Uterus (tissue), 3 donors: ENCODE measurements at regions not wholly inside any gene's neighbourhood (a gene's known extent, or its start where the extent isn't known, plus 50 kb on each side); places are given as distances from the start of the nearest gene placed in this dataset.

ENCODE experiments used
- DNase-seq, 2 donors: peaks; one replicate each; pipeline ENCODE4 v3.0.0-alpha.2; 2019 to 2020
- H3K27ac ChIP-seq, 2 donors: fragments of 200-600 bp; sonication (generic); 1 replicate in 1 of 2; 2 replicates in 1 of 2; pipeline ENCODE4 v1.5.1; 2016 to 2018
- H3K27me3 ChIP-seq, 2 donors: fragments of 200-600 bp; sonication (generic); one replicate each; pipeline ENCODE4 v1.5.1; 2018 to 2019; ENCODE audit warnings: control low read depth in 1 of 2
- H3K36me3 ChIP-seq, 2 donors: fragments of 200-600 bp; sonication (generic); one replicate each; pipeline ENCODE4 v1.5.1; 2019; ENCODE audit warnings: control low read depth in 1 of 2
- H3K4me1 ChIP-seq, 2 donors: fragments of 200-600 bp; sonication (generic); one replicate each; pipeline ENCODE4 v1.5.1; 2018 to 2019; ENCODE audit warnings: control low read depth in 1 of 2
- H3K4me3 ChIP-seq, 2 donors: fragments of 200-600 bp; sonication (generic); 1 replicate in 1 of 2; 2 replicates in 1 of 2; pipeline ENCODE4 v1.5.1; 2018 to 2019; ENCODE audit warnings: mild to moderate bottlenecking in 1 of 2
- H3K9me3 ChIP-seq, 2 donors: fragments of 200-600 bp; sonication (generic); one replicate each; pipeline ENCODE4 v1.5.1; 2019; ENCODE audit warnings: control low read depth in 1 of 2
- CTCF ChIP-seq, 4 experiments: fragments of 200-600 bp in 2 of 4; fragments of 450-650 bp in 2 of 4; sonication (generic) in 2 of 4; IDR thresholded peaks; one replicate each; pipeline ENCODE4 v1.5.1; 2016 to 2019; ENCODE audit warnings: antibody characterized with exemption in 4 of 4, mild to moderate bottlenecking in 2 of 4, moderate library complexity in 1 of 4
- POLR2A ChIP-seq, 2 donors: fragments of 450-650 bp; IDR thresholded peaks; one replicate each; pipeline ENCODE4 v1.6.1; 2016; ENCODE audit warnings: antibody characterized with exemption in 2 of 2, mild to moderate bottlenecking in 1 of 2, moderate library complexity in 1 of 2
- intact Hi-C: fragments of 100-400 bp; cut with DNase I; formaldehyde crosslinking; loops from one replicate; pipeline ENCODE4 v1.15.1; 2023; ENCODE audit warnings: low total_unique reads
- donor health status: DM: yes; HTN: yes; CAD: no.

GRCh38 chr13:95456815-95457214 is 95.7 kb upstream of the CLDN10 start:
- no peak overlapping the region for H3K4me3 ChIP-seq
- DNase-seq, result no peak
- TF ChIP-seq POLR2A (IDR thresholded peaks at IDR 0.05) (no peak), CTCF (IDR thresholded peaks at IDR 0.05) (no peak)
- intact Hi-C loops, result no loop called here
- no peak overlapping the region for H3K27ac ChIP-seq
- no peaks in the 10 kb centered on the region for H3K9me3 ChIP-seq
- H3K4me1 ChIP-seq, result no peaks in the 10 kb centered on the region
- H3K27me3 ChIP-seq, result no peaks in the 10 kb centered on the region
- no peaks in the 10 kb centered on the region for H3K36me3 ChIP-seq

- no peaks in the 10 kb centered on the region for H3K9me3 ChIP-seq
- no peaks in the 10 kb centered on the region for H3K36me3 ChIP-seq
- no peak overlapping the region for H3K4me3 ChIP-seq
- no peak for TF ChIP-seq CTCF (IDR thresholded peaks at IDR 0.05)
- H3K27ac ChIP-seq, result no peak overlapping the region
- intact Hi-C loops, result no loop called here
- no peaks in the 10 kb centered on the region for H3K4me1 ChIP-seq
- no peak for DNase-seq
- no peaks in the 10 kb centered on the region for H3K27me3 ChIP-seq
Measured at GRCh38 chr13:95457294-95457693, 95.2 kb upstream of the CLDN10 start.

- no peaks in the 10 kb centered on the region for H3K9me3 ChIP-seq
- intact Hi-C loops, result no loop called here
- no peaks in the 10 kb centered on the region for H3K36me3 ChIP-seq
- no peak overlapping the region for H3K4me3 ChIP-seq
- no peak overlapping the region for H3K27ac ChIP-seq
- no peak for DNase-seq
- no peaks in the 10 kb centered on the region for H3K4me1 ChIP-seq
- TF ChIP-seq POLR2A (IDR thresholded peaks at IDR 0.05), result no peak
- TF ChIP-seq CTCF (IDR thresholded peaks at IDR 0.05), result no peak
- no peaks in the 10 kb centered on the region for H3K27me3 ChIP-seq
Measured at GRCh38 chr13:95462801-95463200, 89.7 kb upstream of the CLDN10 start.

GRCh38 chr13:95463531-95463930 is 89.0 kb upstream of the CLDN10 start:
- no peak for DNase-seq
- no peak overlapping the region for H3K27ac ChIP-seq
- H3K27me3 ChIP-seq, result no peaks in the 10 kb centered on the region
- intact Hi-C loops, result no loop called here
- H3K4me3 ChIP-seq, result no peak overlapping the region
- H3K36me3 ChIP-seq, result no peaks in the 10 kb centered on the region
- H3K4me1 ChIP-seq, result no peaks in the 10 kb centered on the region
- no peak for TF ChIP-seq CTCF (IDR thresholded peaks at IDR 0.05)
- no peak for TF ChIP-seq POLR2A (IDR thresholded peaks at IDR 0.05)
- H3K9me3 ChIP-seq, result no peaks in the 10 kb centered on the region

- TF ChIP-seq POLR2A (IDR thresholded peaks at IDR 0.05), result no peak
- TF ChIP-seq CTCF (IDR thresholded peaks at IDR 0.05), result no peak
- no peaks in the 10 kb centered on the region for H3K9me3 ChIP-seq
- H3K27ac ChIP-seq, result no peak overlapping the region
- H3K4me3 ChIP-seq, result no peak overlapping the region
- no peaks in the 10 kb centered on the region for H3K4me1 ChIP-seq
- no peaks in the 10 kb centered on the region for H3K36me3 ChIP-seq
- no peaks in the 10 kb centered on the region for H3K27me3 ChIP-seq
- intact Hi-C loops, result no loop called here
- no peak for DNase-seq
Measured at GRCh38 chr13:95470574-95471366, 81.8 kb upstream of the CLDN10 start.
